ENCODE measurements at regions not wholly inside any gene's neighbourhood (a gene's known extent, or its start where the extent isn't known, plus 50 kb on each side); places are given as distances from the start of the nearest gene placed in this dataset.
A peak's percentile ranks its signal among the peaks of the same experiment; 100 is the strongest.
"Not testable (repeated sequence)": the region's sequence is repeated elsewhere in the genome, so short reads cannot be mapped to it uniquely, and the experiment has no call there.

- H3K9me3 Mint-ChIP-seq (ENCODE audit: low read depth, unreplicated experiment): peaks cover 4% of the 10 kb centered on the region
- DNase-seq: no peak
- peaks cover 18% of the 10 kb centered on the region for H3K27me3 Mint-ChIP-seq (ENCODE audit: unreplicated experiment)
- CTCF ChIA-PET: no interaction called here
- H3K27ac Mint-ChIP-seq (ENCODE audit: unreplicated experiment): no peak overlapping the region
- no peaks in the 10 kb centered on the region for H3K4me1 Mint-ChIP-seq (ENCODE audit: low read depth, unreplicated experiment)
- TF ChIP-seq CTCF (IDR thresholded peaks at IDR 0.05; ENCODE audit: unreplicated experiment): no peak
- no TSS peak for BruUV-seq (replicated peaks)
- intact Hi-C loops (cut with micrococcal nuclease; ENCODE audit: unreplicated experiment): no loop called here
- H3K4me3 Mint-ChIP-seq (ENCODE audit: low read depth, unreplicated experiment): no peak overlapping the region
- H3K36me3 Mint-ChIP-seq (ENCODE audit: insufficient read depth, unreplicated experiment): no peaks in the 10 kb centered on the region
These were observed 396.8 kb downstream of the FAM72C start for GRCh38 chr1:143574891-143575520.

GRCh38 chr1:143572661-143573060 is 399.1 kb downstream of the FAM72C start:
- BruUV-seq (replicated peaks); H3K36me3 Mint-ChIP-seq (ENCODE audit: insufficient read depth, unreplicated experiment); H3K4me3 Mint-ChIP-seq (ENCODE audit: low read depth, unreplicated experiment); DNase-seq; CTCF ChIA-PET; H3K27ac Mint-ChIP-seq (ENCODE audit: unreplicated experiment); H3K9me3 Mint-ChIP-seq (ENCODE audit: low read depth, unreplicated experiment); H3K4me1 Mint-ChIP-seq (ENCODE audit: low read depth, unreplicated experiment); intact Hi-C loops (cut with micrococcal nuclease; ENCODE audit: unreplicated experiment): not testable (repeated sequence)
- peaks cover 30% of the 10 kb centered on the region for H3K27me3 Mint-ChIP-seq (ENCODE audit: unreplicated experiment)

- H3K36me3 Mint-ChIP-seq (ENCODE audit: insufficient read depth, unreplicated experiment); intact Hi-C loops (cut with micrococcal nuclease; ENCODE audit: unreplicated experiment); DNase-seq; H3K9me3 Mint-ChIP-seq (ENCODE audit: low read depth, unreplicated experiment); H3K27ac Mint-ChIP-seq (ENCODE audit: unreplicated experiment); BruUV-seq (replicated peaks); H3K4me1 Mint-ChIP-seq (ENCODE audit: low read depth, unreplicated experiment); H3K4me3 Mint-ChIP-seq (ENCODE audit: low read depth, unreplicated experiment); CTCF ChIA-PET: not testable (repeated sequence)
- peaks cover 31% of the 10 kb centered on the region for H3K27me3 Mint-ChIP-seq (ENCODE audit: unreplicated experiment)
These were observed 408.0 kb downstream of the FAM72C start for GRCh38 chr1:143563761-143564160.

- no peaks in the 10 kb centered on the region for H3K9me3 Mint-ChIP-seq (ENCODE audit: low read depth, unreplicated experiment)
- H3K27me3 Mint-ChIP-seq (ENCODE audit: unreplicated experiment): peaks cover 13% of the 10 kb centered on the region
- no TSS peak for BruUV-seq (replicated peaks)
- no peak overlapping the region for H3K27ac Mint-ChIP-seq (ENCODE audit: unreplicated experiment)
- no peak overlapping the region for H3K4me3 Mint-ChIP-seq (ENCODE audit: low read depth, unreplicated experiment)
- H3K4me1 Mint-ChIP-seq (ENCODE audit: low read depth, unreplicated experiment): no peaks in the 10 kb centered on the region
- no peaks in the 10 kb centered on the region for H3K36me3 Mint-ChIP-seq (ENCODE audit: insufficient read depth, unreplicated experiment)
- intact Hi-C loops (cut with micrococcal nuclease; ENCODE audit: unreplicated experiment): no loop called here
- CTCF ChIA-PET: no interaction called here
- no peak for DNase-seq
- TF ChIP-seq CTCF (IDR thresholded peaks at IDR 0.05; ENCODE audit: unreplicated experiment): no peak
These were observed 418.2 kb downstream of the FAM72C start for GRCh38 chr1:143553627-143554026.

- H3K4me3 Mint-ChIP-seq (ENCODE audit: low read depth, unreplicated experiment); CTCF ChIA-PET; intact Hi-C loops (cut with micrococcal nuclease; ENCODE audit: unreplicated experiment); H3K4me1 Mint-ChIP-seq (ENCODE audit: low read depth, unreplicated experiment); DNase-seq; BruUV-seq (replicated peaks): not testable (repeated sequence)
- Mint-ChIP-seq H3K27ac (ENCODE audit: unreplicated experiment) (peak overlapping the region; percentile 31), H3K27me3 (ENCODE audit: unreplicated experiment) (peaks cover 19% of the 10 kb centered on the region), H3K9me3 (ENCODE audit: low read depth, unreplicated experiment) (peaks cover 22% of the 10 kb centered on the region), H3K36me3 (ENCODE audit: insufficient read depth, unreplicated experiment) (peaks cover 18% of the 10 kb centered on the region)
These were observed 467.1 kb downstream of the FAM72C start for GRCh38 chr1:143504703-143505102.

- intact Hi-C loops (cut with micrococcal nuclease; ENCODE audit: unreplicated experiment); H3K4me3 Mint-ChIP-seq (ENCODE audit: low read depth, unreplicated experiment); H3K4me1 Mint-ChIP-seq (ENCODE audit: low read depth, unreplicated experiment); BruUV-seq (replicated peaks); DNase-seq; CTCF ChIA-PET: not testable (repeated sequence)
- peak overlapping the region; percentile 31 for H3K27ac Mint-ChIP-seq (ENCODE audit: unreplicated experiment)
- peaks cover 18% of the 10 kb centered on the region for H3K36me3 Mint-ChIP-seq (ENCODE audit: insufficient read depth, unreplicated experiment)
- peaks cover 22% of the 10 kb centered on the region for H3K9me3 Mint-ChIP-seq (ENCODE audit: low read depth, unreplicated experiment)
- peaks cover 19% of the 10 kb centered on the region for H3K27me3 Mint-ChIP-seq (ENCODE audit: unreplicated experiment)
These were observed 467.7 kb downstream of the FAM72C start for GRCh38 chr1:143504080-143504479.

GRCh38 chr1:143503048-143503447 is 468.7 kb downstream of the FAM72C start:
- peaks cover 19% of the 10 kb centered on the region for H3K27me3 Mint-ChIP-seq (ENCODE audit: unreplicated experiment)
- H3K4me3 Mint-ChIP-seq (ENCODE audit: low read depth, unreplicated experiment); intact Hi-C loops (cut with micrococcal nuclease; ENCODE audit: unreplicated experiment); H3K4me1 Mint-ChIP-seq (ENCODE audit: low read depth, unreplicated experiment); CTCF ChIA-PET; DNase-seq; BruUV-seq (replicated peaks): not testable (repeated sequence)
- peak overlapping the region; percentile 31 for H3K27ac Mint-ChIP-seq (ENCODE audit: unreplicated experiment)
- peaks cover 22% of the 10 kb centered on the region for H3K9me3 Mint-ChIP-seq (ENCODE audit: low read depth, unreplicated experiment)
- peaks cover 18% of the 10 kb centered on the region for H3K36me3 Mint-ChIP-seq (ENCODE audit: insufficient read depth, unreplicated experiment)

- intact Hi-C loops (cut with micrococcal nuclease; ENCODE audit: unreplicated experiment); DNase-seq; BruUV-seq (replicated peaks); H3K4me3 Mint-ChIP-seq (ENCODE audit: low read depth, unreplicated experiment); H3K4me1 Mint-ChIP-seq (ENCODE audit: low read depth, unreplicated experiment); CTCF ChIA-PET: not testable (repeated sequence)
- Mint-ChIP-seq H3K27me3 (ENCODE audit: unreplicated experiment) (peaks cover 19% of the 10 kb centered on the region), H3K27ac (ENCODE audit: unreplicated experiment) (peak overlapping the region; percentile 31), H3K9me3 (ENCODE audit: low read depth, unreplicated experiment) (peaks cover 22% of the 10 kb centered on the region), H3K36me3 (ENCODE audit: insufficient read depth, unreplicated experiment) (peaks cover 18% of the 10 kb centered on the region)
These were observed 469.7 kb downstream of the FAM72C start for GRCh38 chr1:143502038-143502437.

Measured in Calu3 (cell line).